C4-2B (cell line): ENCODE measurements at regions not wholly inside any gene's neighbourhood (a gene's known extent, or its start where the extent isn't known, plus 50 kb on each side); places are given as distances from the start of the nearest gene placed in this dataset.

Source experiments
- ZFX ChIP-seq: fragments of 450-650 bp; IDR thresholded peaks from 2 replicates; pipeline ENCODE4 v1.6.1; 2017
- TF ChIP-seq, protein P1 (sequence below): fragments of 450-650 bp; conservative IDR thresholded peaks from 2 replicates; pipeline ENCODE4 v1.5.1; 2017; ENCODE audit warnings: mild to moderate bottlenecking

DNA sequence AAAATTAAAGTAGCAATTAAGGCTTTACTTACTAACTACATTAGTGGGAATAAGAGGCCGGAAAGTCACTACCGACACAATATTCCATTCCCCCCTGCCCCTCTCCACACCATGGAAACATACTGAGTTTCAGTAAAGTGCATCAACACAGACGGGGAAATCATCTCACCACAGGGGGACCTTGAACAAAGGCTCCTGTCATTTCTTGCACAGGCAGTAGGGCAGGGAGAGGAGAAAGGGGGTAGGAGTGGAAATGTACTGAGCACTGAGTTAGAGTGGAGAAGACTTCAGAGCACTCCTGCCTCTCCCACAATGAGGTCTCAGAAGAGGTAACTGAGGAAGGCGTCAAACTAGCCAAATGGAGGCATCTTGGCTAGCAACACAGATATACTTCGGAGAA is 1426.9 kb upstream of the EYS start:
- TF ChIP-seq, protein P1, sequence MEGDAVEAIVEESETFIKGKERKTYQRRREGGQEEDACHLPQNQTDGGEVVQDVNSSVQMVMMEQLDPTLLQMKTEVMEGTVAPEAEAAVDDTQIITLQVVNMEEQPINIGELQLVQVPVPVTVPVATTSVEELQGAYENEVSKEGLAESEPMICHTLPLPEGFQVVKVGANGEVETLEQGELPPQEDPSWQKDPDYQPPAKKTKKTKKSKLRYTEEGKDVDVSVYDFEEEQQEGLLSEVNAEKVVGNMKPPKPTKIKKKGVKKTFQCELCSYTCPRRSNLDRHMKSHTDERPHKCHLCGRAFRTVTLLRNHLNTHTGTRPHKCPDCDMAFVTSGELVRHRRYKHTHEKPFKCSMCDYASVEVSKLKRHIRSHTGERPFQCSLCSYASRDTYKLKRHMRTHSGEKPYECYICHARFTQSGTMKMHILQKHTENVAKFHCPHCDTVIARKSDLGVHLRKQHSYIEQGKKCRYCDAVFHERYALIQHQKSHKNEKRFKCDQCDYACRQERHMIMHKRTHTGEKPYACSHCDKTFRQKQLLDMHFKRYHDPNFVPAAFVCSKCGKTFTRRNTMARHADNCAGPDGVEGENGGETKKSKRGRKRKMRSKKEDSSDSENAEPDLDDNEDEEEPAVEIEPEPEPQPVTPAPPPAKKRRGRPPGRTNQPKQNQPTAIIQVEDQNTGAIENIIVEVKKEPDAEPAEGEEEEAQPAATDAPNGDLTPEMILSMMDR: no peak
- TF ChIP-seq ZFX: no peak
